ENCODE measurements at regions not wholly inside any gene's neighbourhood (a gene's known extent, or its start where the extent isn't known, plus 50 kb on each side); places are given as distances from the start of the nearest gene placed in this dataset.

GRCh38 chr4:3862640-3863420 lies 96.6 kb downstream of the ADRA2C start:
- Histone ChIP-seq H3K9me3 (ENCODE audit: low read depth, low read length, poor library complexity, severe bottlenecking) (no peaks in the 10 kb centered on the region), H3K27ac (ENCODE audit: low read depth, low read length, poor library complexity, severe bottlenecking) (no peak overlapping the region), H3K4me1 (ENCODE audit: insufficient read depth, low read length, poor library complexity, severe bottlenecking) (no peaks in the 10 kb centered on the region), H3K27me3 (replicated peaks; ENCODE audit: insufficient read depth, low read depth, low read length, poor library complexity) (no peaks in the 10 kb centered on the region), H3K36me3 (ENCODE audit: insufficient read depth, low read length, poor library complexity, severe bottlenecking) (no peaks in the 10 kb centered on the region), H3K4me3 (ENCODE audit: low read depth, low read length, poor library complexity, severe bottlenecking) (no peak overlapping the region)
- intact Hi-C loops (cut with micrococcal nuclease; ENCODE audit: unreplicated experiment) = no loop called here
- TF ChIP-seq EZH2 (IDR thresholded peaks at IDR 0.05; ENCODE audit: borderline replicate concordance, low read depth, low read length, poor library complexity, severe bottlenecking) (no peak), CTCF (conservative IDR thresholded peaks at IDR 0.05; ENCODE audit: low read depth, low read length) (no peak)
- no TSS peak for BruUV-seq (replicated peaks)
- no peak for DNase-seq (ENCODE audit: low spot score)
- ChIA-PET CTCF (no interaction called here), POLR2A (ENCODE audit: low non-redundant PET) (no interaction called here)

GRCh38 chr4:3863841-3864741 lies 97.9 kb downstream of the ADRA2C start:
- ChIA-PET CTCF (no interaction called here), POLR2A (ENCODE audit: low non-redundant PET) (no interaction called here)
- Histone ChIP-seq H3K4me1 (ENCODE audit: insufficient read depth, low read length, poor library complexity, severe bottlenecking) (no peaks in the 10 kb centered on the region), H3K9me3 (ENCODE audit: low read depth, low read length, poor library complexity, severe bottlenecking) (no peaks in the 10 kb centered on the region), H3K36me3 (ENCODE audit: insufficient read depth, low read length, poor library complexity, severe bottlenecking) (no peaks in the 10 kb centered on the region), H3K27ac (ENCODE audit: low read depth, low read length, poor library complexity, severe bottlenecking) (no peak overlapping the region), H3K4me3 (ENCODE audit: low read depth, low read length, poor library complexity, severe bottlenecking) (no peak overlapping the region), H3K27me3 (replicated peaks; ENCODE audit: insufficient read depth, low read depth, low read length, poor library complexity) (no peaks in the 10 kb centered on the region)
- BruUV-seq (replicated peaks) = no TSS peak
- TF ChIP-seq CTCF (conservative IDR thresholded peaks at IDR 0.05; ENCODE audit: low read depth, low read length) (no peak), EZH2 (IDR thresholded peaks at IDR 0.05; ENCODE audit: borderline replicate concordance, low read depth, low read length, poor library complexity, severe bottlenecking) (no peak)
- intact Hi-C loops (cut with micrococcal nuclease; ENCODE audit: unreplicated experiment) = no loop called here
- no peak for DNase-seq (ENCODE audit: low spot score)

GRCh38 chr4:3864742-3865721 lies 98.8 kb downstream of the ADRA2C start:
- intact Hi-C loops (cut with micrococcal nuclease; ENCODE audit: unreplicated experiment) = no loop called here

More at GRCh38 chr4:3864742-3865721, 98.8 kb downstream of the ADRA2C start:
- H3K9me3 ChIP-seq (ENCODE audit: low read depth, low read length, poor library complexity, severe bottlenecking) = no peaks in the 10 kb centered on the region
- DNase-seq (ENCODE audit: low spot score) = no peak
- H3K4me1 ChIP-seq (ENCODE audit: insufficient read depth, low read length, poor library complexity, severe bottlenecking) = no peaks in the 10 kb centered on the region
- H3K27me3 ChIP-seq (replicated peaks; ENCODE audit: insufficient read depth, low read depth, low read length, poor library complexity) = no peaks in the 10 kb centered on the region
- POLR2A ChIA-PET (ENCODE audit: low non-redundant PET) = no interaction called here
- no peak overlapping the region for H3K4me3 ChIP-seq (ENCODE audit: low read depth, low read length, poor library complexity, severe bottlenecking)
- no TSS peak for BruUV-seq (replicated peaks)
- no peak overlapping the region for H3K27ac ChIP-seq (ENCODE audit: low read depth, low read length, poor library complexity, severe bottlenecking)
- H3K36me3 ChIP-seq (ENCODE audit: insufficient read depth, low read length, poor library complexity, severe bottlenecking) = no peaks in the 10 kb centered on the region
- CTCF ChIA-PET = no interaction called here
- TF ChIP-seq CTCF (conservative IDR thresholded peaks at IDR 0.05; ENCODE audit: low read depth, low read length) = no peak
- no peak for TF ChIP-seq EZH2 (IDR thresholded peaks at IDR 0.05; ENCODE audit: borderline replicate concordance, low read depth, low read length, poor library complexity, severe bottlenecking)

Data from A673 (cell line).